ENCODE measurements at regions not wholly inside any gene's neighbourhood (a gene's known extent, or its start where the extent isn't known, plus 50 kb on each side); places are given as distances from the start of the nearest gene placed in this dataset.

DNA sequence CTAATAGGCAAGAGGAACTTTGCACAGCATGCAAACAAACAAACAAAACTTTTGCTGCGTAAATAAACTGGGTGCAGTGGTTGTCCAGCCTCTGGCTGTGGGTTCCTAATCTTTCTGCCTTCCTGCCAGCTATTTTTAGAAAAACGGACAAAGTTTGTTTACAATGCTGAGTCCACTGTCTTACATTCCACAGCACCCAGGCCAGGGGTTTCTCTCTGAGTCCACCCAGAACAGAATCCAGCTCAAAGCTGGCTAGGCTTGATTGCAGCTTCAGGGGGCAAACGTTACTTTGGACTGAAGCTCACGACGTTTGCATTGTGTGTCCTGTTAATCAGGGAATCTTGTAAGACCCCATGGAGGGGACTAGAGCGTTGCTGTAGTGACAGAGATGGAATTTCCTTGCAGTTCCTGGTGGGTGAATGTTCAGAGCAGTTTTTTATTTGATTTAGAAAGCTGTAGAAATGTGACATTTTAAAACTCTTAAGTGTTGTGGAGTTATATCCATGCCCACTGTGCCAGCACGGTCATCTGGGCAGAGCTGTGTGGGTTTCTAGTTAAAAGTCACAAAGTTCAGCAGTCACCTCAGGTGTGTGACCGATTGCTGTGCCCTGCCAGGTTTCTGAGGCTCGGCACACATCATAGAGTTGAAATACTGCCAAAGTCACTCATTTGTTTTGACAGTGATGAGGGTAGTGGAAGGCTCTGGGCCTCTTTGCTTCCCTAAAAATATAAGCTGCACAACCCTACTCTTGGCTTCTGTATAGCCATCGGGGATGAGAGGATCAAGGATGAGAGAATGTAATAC, 247.0 kb downstream of the STK31 start:
- FAIRE-seq (no peak), DNase-seq (ENCODE audit: low read depth, low spot score) (no peak)
- Histone ChIP-seq H4K20me1 (ENCODE audit: control insufficient read depth, extremely low read depth, insufficient read depth, low read length) (no peaks in the 10 kb centered on the region), H3K9ac (ENCODE audit: control insufficient read depth, extremely low read depth, insufficient read depth, low read length) (no peak overlapping the region), H3K79me2 (ENCODE audit: control insufficient read depth, insufficient read depth, low read length) (no peaks in the 10 kb centered on the region), H3K36me3 (ENCODE audit: control insufficient read depth in 2 of 2, extremely low read depth in 1 of 2, insufficient read depth in 2 of 2, low read length in 2 of 2) (no peaks in the 10 kb centered on the region), H3K4me1 (ENCODE audit: control insufficient read depth, extremely low read depth, insufficient read depth, low read length) (peaks cover 6% of the 10 kb centered on the region), H3K27ac (ENCODE audit: control insufficient read depth, insufficient read depth, low read length) (no peak overlapping the region), H3K27me3 (ENCODE audit: control insufficient read depth, extremely low read depth, insufficient read depth, low read length) (no peaks in the 10 kb centered on the region), H2AFZ (ENCODE audit: control insufficient read depth, low read length) (no peak overlapping the region), H3K4me3 (ENCODE audit: control insufficient read depth in 2 of 3, extremely low read depth in 1 of 3, insufficient read depth in 2 of 3, low read depth in 1 of 3, low read length in 3 of 3) (no peak overlapping the region), H3K9me1 (ENCODE audit: control insufficient read depth, extremely low read depth, insufficient read depth, low read length) (no peaks in the 10 kb centered on the region), H3K4me2 (ENCODE audit: control insufficient read depth, extremely low read depth, insufficient read depth, low read depth, low read length) (no peak overlapping the region), H3K9me3 (ENCODE audit: control insufficient read depth, low read depth, low read length) (no peaks in the 10 kb centered on the region)
- dilution Hi-C loops (cut with MboI; ENCODE audit: extremely low pct_ligation_motif_present, low sequenced_read_pairs): no loop called here
- no peak for TF ChIP-seq EZH2 (IDR thresholded peaks at IDR 0.05; ENCODE audit: low read length)
- TF ChIP-seq, protein P1, sequence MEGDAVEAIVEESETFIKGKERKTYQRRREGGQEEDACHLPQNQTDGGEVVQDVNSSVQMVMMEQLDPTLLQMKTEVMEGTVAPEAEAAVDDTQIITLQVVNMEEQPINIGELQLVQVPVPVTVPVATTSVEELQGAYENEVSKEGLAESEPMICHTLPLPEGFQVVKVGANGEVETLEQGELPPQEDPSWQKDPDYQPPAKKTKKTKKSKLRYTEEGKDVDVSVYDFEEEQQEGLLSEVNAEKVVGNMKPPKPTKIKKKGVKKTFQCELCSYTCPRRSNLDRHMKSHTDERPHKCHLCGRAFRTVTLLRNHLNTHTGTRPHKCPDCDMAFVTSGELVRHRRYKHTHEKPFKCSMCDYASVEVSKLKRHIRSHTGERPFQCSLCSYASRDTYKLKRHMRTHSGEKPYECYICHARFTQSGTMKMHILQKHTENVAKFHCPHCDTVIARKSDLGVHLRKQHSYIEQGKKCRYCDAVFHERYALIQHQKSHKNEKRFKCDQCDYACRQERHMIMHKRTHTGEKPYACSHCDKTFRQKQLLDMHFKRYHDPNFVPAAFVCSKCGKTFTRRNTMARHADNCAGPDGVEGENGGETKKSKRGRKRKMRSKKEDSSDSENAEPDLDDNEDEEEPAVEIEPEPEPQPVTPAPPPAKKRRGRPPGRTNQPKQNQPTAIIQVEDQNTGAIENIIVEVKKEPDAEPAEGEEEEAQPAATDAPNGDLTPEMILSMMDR (optimal IDR thresholded peaks at IDR 0.05 in 1 of 3, IDR thresholded peaks at IDR 0.05 in 1 of 3, conservative IDR thresholded peaks at IDR 0.05 in 1 of 3; ENCODE audit: extremely low read depth in 1 of 3, insufficient read depth in 2 of 3, low read length in 3 of 3): no peak

DNA sequence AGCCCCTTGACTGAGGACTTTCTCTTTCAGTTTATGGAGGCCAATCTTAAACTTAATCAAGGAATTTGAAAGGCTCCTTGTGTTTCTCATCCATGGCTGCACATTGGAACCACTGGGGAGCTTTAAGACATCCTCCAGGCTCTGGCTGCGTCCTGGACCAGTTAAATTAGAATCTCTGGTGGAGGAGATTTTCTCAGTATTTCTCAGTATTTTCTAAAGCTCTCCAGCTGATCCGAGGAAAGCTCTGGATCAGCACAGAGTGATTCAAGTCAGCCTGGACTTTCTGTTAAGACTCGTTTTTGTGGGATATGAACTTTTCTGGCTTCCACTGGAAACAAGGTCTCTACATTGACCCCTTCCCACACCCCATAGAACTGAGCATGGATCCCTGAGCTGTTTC, 249.8 kb downstream of the STK31 start:
- Histone ChIP-seq H3K9me3 (ENCODE audit: control insufficient read depth, low read depth, low read length) (no peaks in the 10 kb centered on the region), H3K79me2 (ENCODE audit: control insufficient read depth, insufficient read depth, low read length) (no peaks in the 10 kb centered on the region), H3K27me3 (ENCODE audit: control insufficient read depth, extremely low read depth, insufficient read depth, low read length) (no peaks in the 10 kb centered on the region), H3K9ac (ENCODE audit: control insufficient read depth, extremely low read depth, insufficient read depth, low read length) (no peak overlapping the region), H3K4me2 (ENCODE audit: control insufficient read depth, extremely low read depth, insufficient read depth, low read depth, low read length) (no peak overlapping the region), H2AFZ (ENCODE audit: control insufficient read depth, low read length) (no peak overlapping the region), H4K20me1 (ENCODE audit: control insufficient read depth, extremely low read depth, insufficient read depth, low read length) (no peaks in the 10 kb centered on the region), H3K4me1 (ENCODE audit: control insufficient read depth, extremely low read depth, insufficient read depth, low read length) (peaks cover 6% of the 10 kb centered on the region), H3K4me3 (ENCODE audit: control insufficient read depth in 2 of 3, extremely low read depth in 1 of 3, insufficient read depth in 2 of 3, low read depth in 1 of 3, low read length in 3 of 3) (no peak overlapping the region), H3K27ac (ENCODE audit: control insufficient read depth, insufficient read depth, low read length) (no peak overlapping the region), H3K9me1 (ENCODE audit: control insufficient read depth, extremely low read depth, insufficient read depth, low read length) (no peaks in the 10 kb centered on the region), H3K36me3 (ENCODE audit: control insufficient read depth in 2 of 2, extremely low read depth in 1 of 2, insufficient read depth in 2 of 2, low read length in 2 of 2) (no peaks in the 10 kb centered on the region)
- TF ChIP-seq, protein P1 (optimal IDR thresholded peaks at IDR 0.05 in 1 of 3, IDR thresholded peaks at IDR 0.05 in 1 of 3, conservative IDR thresholded peaks at IDR 0.05 in 1 of 3; ENCODE audit: extremely low read depth in 1 of 3, insufficient read depth in 2 of 3, low read length in 3 of 3): no peak
- no peak for TF ChIP-seq EZH2 (IDR thresholded peaks at IDR 0.05; ENCODE audit: low read length)
- dilution Hi-C loops (cut with MboI; ENCODE audit: extremely low pct_ligation_motif_present, low sequenced_read_pairs): no loop called here
- DNase-seq (ENCODE audit: low read depth, low spot score): no peak
- FAIRE-seq: no peak
